Medulla oblongata (tissue), 1 donor: ENCODE measurements at regions not wholly inside any gene's neighbourhood (a gene's known extent, or its start where the extent isn't known, plus 50 kb on each side); places are given as distances from the start of the nearest gene placed in this dataset.

ENCODE experiments used
- DNase-seq: peaks from one replicate; pipeline ENCODE4 v3.0.0-alpha.2; 2015; ENCODE audit errors: extremely low spot score

GRCh38 chr1:25056536-25056935, 126.5 kb upstream of the RUNX3 start:
- DNase-seq = no peak

GRCh38 chr1:25055961-25056360, 125.9 kb upstream of the RUNX3 start:
- DNase-seq = no peak

- no peak for DNase-seq
Measured at GRCh38 chr1:25055324-25055780, 125.3 kb upstream of the RUNX3 start.

GRCh38 chr1:25054526-25055323, 124.6 kb upstream of the RUNX3 start:
- no peak for DNase-seq

GRCh38 chr1:25053576-25054250, 123.6 kb upstream of the RUNX3 start:
- DNase-seq = no peak

GRCh38 chr1:25051906-25052305, 121.8 kb upstream of the RUNX3 start:
- no peak for DNase-seq

- DNase-seq = no peak
Measured at GRCh38 chr1:25051504-25051903, 121.4 kb upstream of the RUNX3 start.

GRCh38 chr1:25050165-25050564, 120.1 kb upstream of the RUNX3 start:
- DNase-seq = no peak

- no peak for DNase-seq
Measured at GRCh38 chr1:25049190-25049589, 119.1 kb upstream of the RUNX3 start.

GRCh38 chr1:25048728-25049127, 118.7 kb upstream of the RUNX3 start:
- no peak for DNase-seq

GRCh38 chr1:25047506-25048240, 117.6 kb upstream of the RUNX3 start:
- no peak for DNase-seq

GRCh38 chr1:25046194-25046532, 116.1 kb upstream of the RUNX3 start:
- no peak for DNase-seq

GRCh38 chr1:25045480-25046193, 115.6 kb upstream of the RUNX3 start:
- no peak for DNase-seq

- no peak for DNase-seq
Measured at GRCh38 chr1:25043228-25043580, 113.1 kb upstream of the RUNX3 start.

GRCh38 chr1:25042331-25043227, 112.5 kb upstream of the RUNX3 start:
- no peak for DNase-seq

GRCh38 chr1:25041916-25042315, 111.8 kb upstream of the RUNX3 start:
- no peak for DNase-seq

- no peak for DNase-seq
Measured at GRCh38 chr1:25040122-25040685, 110.1 kb upstream of the RUNX3 start.

- no peak for DNase-seq
Measured at GRCh38 chr1:25039229-25039628, 109.2 kb upstream of the RUNX3 start.

- no peak for DNase-seq
Measured at GRCh38 chr1:25038699-25039098, 108.6 kb upstream of the RUNX3 start.

- no peak for DNase-seq
Measured at GRCh38 chr1:25037174-25038074, 107.3 kb upstream of the RUNX3 start.
